HG03439 (cell line): ENCODE measurements at regions not wholly inside any gene's neighbourhood (a gene's known extent, or its start where the extent isn't known, plus 50 kb on each side); places are given as distances from the start of the nearest gene placed in this dataset.

ENCODE experiments used
- ATAC-seq: cut with Tn5 transposase; IDR thresholded peaks from one replicate; pipeline ENCODE4 v1.9.1; 2021; ENCODE audit warnings: mild to moderate bottlenecking, moderate library complexity; ENCODE audit not compliant: unreplicated experiment

- peak; percentile 99 for ATAC-seq
Measured at GRCh38 chr4:124018383-124019317, 622.1 kb downstream of the SPRY1 start.

GRCh38 chr4:124019749-124020549 lies 623.4 kb downstream of the SPRY1 start:
- no peak for ATAC-seq

- no peak for ATAC-seq
Measured at GRCh38 chr4:124025000-124025399, 628.4 kb downstream of the SPRY1 start.

GRCh38 chr4:124025428-124025827 lies 628.8 kb downstream of the SPRY1 start:
- ATAC-seq = no peak

- ATAC-seq = no peak
Measured at GRCh38 chr4:124028182-124028581, 631.6 kb downstream of the SPRY1 start.

- ATAC-seq = no peak
Measured at GRCh38 chr4:124030147-124030546, 633.6 kb downstream of the SPRY1 start.

GRCh38 chr4:124032035-124032434 lies 635.4 kb downstream of the SPRY1 start:
- ATAC-seq = no peak

- ATAC-seq = no peak
Measured at GRCh38 chr4:124035364-124036041, 638.9 kb downstream of the SPRY1 start.

GRCh38 chr4:124037236-124037635 lies 640.6 kb downstream of the SPRY1 start:
- no peak for ATAC-seq

- no peak for ATAC-seq
Measured at GRCh38 chr4:124044330-124044729, 647.7 kb downstream of the SPRY1 start.

GRCh38 chr4:124044867-124045266 lies 648.3 kb downstream of the SPRY1 start:
- no peak for ATAC-seq

GRCh38 chr4:124046190-124046589 lies 649.6 kb downstream of the SPRY1 start:
- ATAC-seq = no peak

- no peak for ATAC-seq
Measured at GRCh38 chr4:124053872-124054538, 657.4 kb downstream of the SPRY1 start.

- no peak for ATAC-seq
Measured at GRCh38 chr4:124055336-124055735, 657.2 kb downstream of the ANKRD50 start.

- ATAC-seq = no peak
Measured at GRCh38 chr4:124055896-124056295, 656.6 kb downstream of the ANKRD50 start.

GRCh38 chr4:124060261-124060918 lies 652.1 kb downstream of the ANKRD50 start:
- no peak for ATAC-seq

GRCh38 chr4:124061413-124061812 lies 651.1 kb downstream of the ANKRD50 start:
- no peak for ATAC-seq

- no peak for ATAC-seq
Measured at GRCh38 chr4:124065422-124065821, 647.1 kb downstream of the ANKRD50 start.

GRCh38 chr4:124065936-124066335 lies 646.6 kb downstream of the ANKRD50 start:
- ATAC-seq = no peak

GRCh38 chr4:124066595-124066994 lies 645.9 kb downstream of the ANKRD50 start:
- ATAC-seq = no peak
